T-cell (primary cell): ENCODE measurements at regions not wholly inside any gene's neighbourhood (a gene's known extent, or its start where the extent isn't known, plus 50 kb on each side); places are given as distances from the start of the nearest gene placed in this dataset.

Experiments
- ATAC-seq, 4 experiments: fragments of 200-7000 bp in 3 of 4; fragments of 150-1000 bp in 1 of 4; cut with Tn5 transposase; replicated peaks in 1 of 4; 1 replicate in 3 of 4; 2 replicates in 1 of 4; pipeline ENCODE4 v1.10.0; 2021; ENCODE audit warnings: moderate library complexity in 3 of 4, mild to moderate bottlenecking in 2 of 4, moderate number of reproducible peaks in 1 of 4
- CTCF ChIA-PET, 2 donors: fragments of 300-600 bp; sonication (Branson Sonifier 250); formaldehyde crosslinking; loops; one replicate each; lab custom pipeline; 2022; ENCODE audit warnings: antibody characterized with exemption in 2 of 2; lab: Charles Lee
- POLR2A ChIA-PET, 2 donors: fragments of 300-600 bp; sonication (Branson Sonifier 250); formaldehyde crosslinking; loops; one replicate each; lab custom pipeline; 2022; ENCODE audit warnings: antibody characterized with exemption in 2 of 2; lab: Charles Lee
- DNase-seq, 35 experiments: peaks; one replicate each; pipeline versions ENCODE4 v3.0.0 to v3.0.0-alpha.2; 2013 to 2023
- H3K27ac ChIP-seq: one replicate; pipeline ENCODE4 v1.5.1; 2013; ENCODE audit warnings: low read length
- H3K27me3 ChIP-seq, 2 experiments: replicated peaks in 1 of 2; 1 replicate in 1 of 2; 2 replicates in 1 of 2; pipeline versions ENCODE4 v1.6.1 to v1.7.0; 2013; ENCODE audit warnings: low read length in 1 of 2, mixed read lengths in 1 of 2; ENCODE audit not compliant: control insufficient read depth in 2 of 2, insufficient read depth in 2 of 2; ENCODE audit errors: extremely low read depth in 1 of 2
- H3K36me3 ChIP-seq, 2 donors: 1 replicate in 1 of 2; 2 replicates in 1 of 2; pipeline versions ENCODE4 v1.6.1 to v1.7.0; 2013; ENCODE audit warnings: low read length in 1 of 2; ENCODE audit not compliant: control insufficient read depth in 2 of 2, insufficient read depth in 1 of 2; ENCODE audit errors: extremely low read depth in 1 of 2
- H3K4me1 ChIP-seq, 2 experiments: 1 replicate in 1 of 2; 2 replicates in 1 of 2; pipeline versions ENCODE4 v1.6.1 to v1.7.0; 2013; ENCODE audit warnings: low read length in 2 of 2, mixed read lengths in 1 of 2; ENCODE audit not compliant: insufficient read depth in 2 of 2, control insufficient read depth in 1 of 2; ENCODE audit errors: extremely low read depth in 1 of 2
- H3K4me3 ChIP-seq, 2 donors: 1 replicate in 1 of 2; 2 replicates in 1 of 2; pipeline versions ENCODE4 v1.5.1 to v1.7.0; 2013; ENCODE audit warnings: mild to moderate bottlenecking in 2 of 2, low read length in 1 of 2, moderate library complexity in 1 of 2; ENCODE audit not compliant: control insufficient read depth in 1 of 2; ENCODE audit errors: extremely low read depth in 1 of 2
- H3K9me3 ChIP-seq: 2 replicates; pipeline ENCODE4 v1.7.0; 2013
- H3K27ac Mint-ChIP-seq, 2 donors: one replicate each; pipeline ENCODE4 v1.8.0; 2020 to 2021; ENCODE audit warnings: mild to moderate bottlenecking in 2 of 2, mixed read lengths in 2 of 2
- H3K27me3 Mint-ChIP-seq, 2 donors: one replicate each; pipeline ENCODE4 v1.8.0; 2021 to 2022; ENCODE audit warnings: mixed read lengths in 2 of 2
- H3K36me3 Mint-ChIP-seq: one replicate; pipeline ENCODE4 v1.8.0; 2021; ENCODE audit warnings: mixed read lengths
- H3K4me1 Mint-ChIP-seq, 3 donors: one replicate each; pipeline ENCODE4 v1.8.0; 2020 to 2022; ENCODE audit warnings: mixed read lengths in 3 of 3, mild to moderate bottlenecking in 1 of 3
- H3K4me3 Mint-ChIP-seq, 3 donors: one replicate each; pipeline ENCODE4 v1.8.0; 2020 to 2022; ENCODE audit warnings: mild to moderate bottlenecking in 3 of 3, mixed read lengths in 3 of 3, moderate library complexity in 3 of 3
- H3K9me3 Mint-ChIP-seq, 3 donors: one replicate each; pipeline ENCODE4 v1.8.0; 2020 to 2022; ENCODE audit warnings: mixed read lengths in 3 of 3
- WGBS: methylation state at CpG from one replicate; pipeline ENCODE4 v1.1.5; 2013; ENCODE audit warnings: missing lambda C conversion rate; ENCODE audit not compliant: insufficient coverage; 5-methylcytosine and 5-hydroxymethylcytosine counted together

- ChIA-PET POLR2A (no interaction called here), CTCF (no interaction called here)
- Histone ChIP-seq H3K4me1 (no peaks in the 10 kb centered on the region), H3K27me3 (peaks cover 0 to 4% of the 10 kb centered on the region in 2 experiments), H3K27ac (no peak overlapping the region), H3K36me3 (no peaks in the 10 kb centered on the region), H3K9me3 (no peaks in the 10 kb centered on the region), H3K4me3 (no peak overlapping the region)
- DNase-seq (no peak), ATAC-seq (no peak)
- WGBS, result no CpG with 5 or more reads among the region's 1 CpG
- H3K27me3 Mint-ChIP-seq, result no peaks in the 10 kb centered on the region
- no peaks in the 10 kb centered on the region for H3K36me3 Mint-ChIP-seq
- no peak overlapping the region for H3K27ac Mint-ChIP-seq
- H3K4me3 Mint-ChIP-seq, result no peak overlapping the region
- no peaks in the 10 kb centered on the region for H3K4me1 Mint-ChIP-seq
- peaks cover 0 to 4% (median 3%) of the 10 kb centered on the region in 3 donors for H3K9me3 Mint-ChIP-seq
Measured at GRCh38 chr12:126949558-126949957, 1317.4 kb upstream of the TMEM132C start.

- no peak overlapping the region for H3K27ac Mint-ChIP-seq
- H3K9me3 Mint-ChIP-seq, result peaks cover 0 to 4% (median 3%) of the 10 kb centered on the region in 3 donors
- Histone ChIP-seq H3K27me3 (peaks cover 0 to 4% of the 10 kb centered on the region in 2 experiments), H3K9me3 (no peaks in the 10 kb centered on the region), H3K36me3 (no peaks in the 10 kb centered on the region), H3K4me3 (no peak overlapping the region), H3K4me1 (no peaks in the 10 kb centered on the region), H3K27ac (no peak overlapping the region)
- ChIA-PET CTCF (no interaction called here), POLR2A (no interaction called here)
- H3K36me3 Mint-ChIP-seq, result no peaks in the 10 kb centered on the region
- ATAC-seq (no peak), DNase-seq (no peak)
- no peak overlapping the region for H3K4me3 Mint-ChIP-seq
- no peaks in the 10 kb centered on the region for H3K4me1 Mint-ChIP-seq
- H3K27me3 Mint-ChIP-seq, result no peaks in the 10 kb centered on the region
- 83% methylated on average over 5 of the region's 6 CpGs for WGBS
Measured at GRCh38 chr12:126950266-126950665, 1316.7 kb upstream of the TMEM132C start.

GRCh38 chr12:126952096-126953007 lies 1314.6 kb upstream of the TMEM132C start:
- H3K27me3 Mint-ChIP-seq, result no peaks in the 10 kb centered on the region
- no peak overlapping the region for H3K4me3 Mint-ChIP-seq
- Histone ChIP-seq H3K27ac (no peak overlapping the region), H3K9me3 (no peaks in the 10 kb centered on the region), H3K4me3 (no peak overlapping the region), H3K36me3 (no peaks in the 10 kb centered on the region), H3K27me3 (peaks cover 0 to 4% of the 10 kb centered on the region in 2 experiments), H3K4me1 (no peaks in the 10 kb centered on the region)
- no peaks in the 10 kb centered on the region for H3K36me3 Mint-ChIP-seq
- no peak for DNase-seq
- H3K27ac Mint-ChIP-seq, result no peak overlapping the region
- H3K9me3 Mint-ChIP-seq, result peaks cover 0 to 3% (median 3%) of the 10 kb centered on the region in 3 donors
- CTCF ChIA-PET, result interaction anchor here in 1 of 2 donors (0.5 kb wide), 1 partner anchor 79 kb away, joined by 3 read pairs; no protein-coding TSS in a partner anchor
- 58% methylated on average over 4 of the region's 8 CpGs for WGBS
- H3K4me1 Mint-ChIP-seq, result no peaks in the 10 kb centered on the region
- ATAC-seq, result no peak
- POLR2A ChIA-PET, result no interaction called here

GRCh38 chr12:126953365-126953889 lies 1313.5 kb upstream of the TMEM132C start:
- H3K36me3 ChIP-seq, result no peaks in the 10 kb centered on the region
- H3K27me3 ChIP-seq, result peaks cover 0 to 4% of the 10 kb centered on the region in 2 experiments
- WGBS, result 96% methylated on average over 4 of the region's 7 CpGs
- H3K9me3 ChIP-seq, result no peaks in the 10 kb centered on the region
- ATAC-seq (no peak), DNase-seq (no peak)
- Mint-ChIP-seq H3K9me3 (peaks cover 0 to 3% (median 0%) of the 10 kb centered on the region in 3 donors), H3K27ac (no peak overlapping the region), H3K4me3 (no peak overlapping the region), H3K4me1 (no peaks in the 10 kb centered on the region), H3K27me3 (no peaks in the 10 kb centered on the region), H3K36me3 (no peaks in the 10 kb centered on the region)
- no peak overlapping the region for H3K27ac ChIP-seq
- H3K4me1 ChIP-seq, result no peaks in the 10 kb centered on the region
- ChIA-PET CTCF (no interaction called here), POLR2A (no interaction called here)
- no peak overlapping the region for H3K4me3 ChIP-seq

GRCh38 chr12:126960221-126960620 lies 1306.7 kb upstream of the TMEM132C start:
- no peaks in the 10 kb centered on the region for H3K4me1 ChIP-seq
- DNase-seq, result no peak
- Mint-ChIP-seq H3K27ac (no peak overlapping the region), H3K4me3 (no peak overlapping the region), H3K27me3 (no peaks in the 10 kb centered on the region), H3K4me1 (no peaks in the 10 kb centered on the region), H3K9me3 (peaks cover 0 to 9% (median 3%) of the 10 kb centered on the region in 3 donors), H3K36me3 (no peaks in the 10 kb centered on the region)
- no peaks in the 10 kb centered on the region for H3K9me3 ChIP-seq
- POLR2A ChIA-PET, result no interaction called here
- H3K27ac ChIP-seq, result no peak overlapping the region
- CTCF ChIA-PET, result no interaction called here
- WGBS, result no CpG with 5 or more reads among the region's 3 CpGs
- ATAC-seq, result no peak
- no peaks in the 10 kb centered on the region for H3K36me3 ChIP-seq
- H3K4me3 ChIP-seq, result no peak overlapping the region
- H3K27me3 ChIP-seq, result no peaks in the 10 kb centered on the region

GRCh38 chr12:126960709-126961108 lies 1306.3 kb upstream of the TMEM132C start:
- Histone ChIP-seq H3K4me3 (no peak overlapping the region), H3K36me3 (no peaks in the 10 kb centered on the region), H3K4me1 (no peaks in the 10 kb centered on the region), H3K27ac (no peak overlapping the region), H3K9me3 (no peaks in the 10 kb centered on the region), H3K27me3 (no peaks in the 10 kb centered on the region)
- ATAC-seq (no peak), DNase-seq (no peak)
- Mint-ChIP-seq H3K9me3 (peaks cover 0 to 9% (median 3%) of the 10 kb centered on the region in 3 donors), H3K4me1 (no peaks in the 10 kb centered on the region), H3K4me3 (no peak overlapping the region), H3K36me3 (no peaks in the 10 kb centered on the region), H3K27me3 (no peaks in the 10 kb centered on the region), H3K27ac (no peak overlapping the region)
- 55% methylated on average over 5 of the region's 5 CpGs for WGBS
- ChIA-PET POLR2A (no interaction called here), CTCF (no interaction called here)
